Smooth muscle cell (in vitro differentiated cells): ENCODE measurements at regions not wholly inside any gene's neighbourhood (a gene's known extent, or its start where the extent isn't known, plus 50 kb on each side); places are given as distances from the start of the nearest gene placed in this dataset.
A peak's percentile ranks its signal among the peaks of the same experiment; 100 is the strongest.
"Not testable (repeated sequence)": the region's sequence is repeated elsewhere in the genome, so short reads cannot be mapped to it uniquely, and the experiment has no call there.

Experiments
- DNase-seq: peaks from one replicate; lab custom pipeline; 2025; ENCODE audit not compliant: unreplicated experiment; lab: John Stamatoyannopoulos, UW
- H2AFZ ChIP-seq: fragments of 200-600 bp; sonication (generic); 2 replicates; pipeline ENCODE4 v1.6.0; 2016; ENCODE audit warnings: antibody characterized with exemption, low read depth, mild to moderate bottlenecking
- H3F3A ChIP-seq: fragments of 200-600 bp; sonication (generic); 2 replicates; pipeline ENCODE4 v1.6.0; 2017; ENCODE audit warnings: antibody characterized with exemption, low read depth
- H3K27ac ChIP-seq: fragments of 200-600 bp; sonication (generic); 2 replicates; pipeline ENCODE4 v1.5.1; 2016; ENCODE audit warnings: low read depth, mild to moderate bottlenecking
- H3K27me3 ChIP-seq: fragments of 200-600 bp; sonication (generic); 2 replicates; pipeline ENCODE4 v1.6.1; 2016; ENCODE audit warnings: low read depth, mild to moderate bottlenecking
- H3K36me3 ChIP-seq: fragments of 200-600 bp; sonication (generic); 2 replicates; pipeline ENCODE4 v1.5.1; 2016; ENCODE audit warnings: low read depth
- H3K4me1 ChIP-seq: fragments of 200-600 bp; sonication (generic); 2 replicates; pipeline ENCODE4 v1.5.1; 2016; ENCODE audit warnings: low read depth
- H3K4me2 ChIP-seq: fragments of 200-600 bp; sonication (generic); 2 replicates; pipeline ENCODE4 v1.6.0; 2016; ENCODE audit warnings: mild to moderate bottlenecking
- H3K4me3 ChIP-seq: fragments of 200-600 bp; sonication (generic); 2 replicates; pipeline ENCODE4 v1.5.1; 2016; ENCODE audit warnings: mild to moderate bottlenecking
- H3K79me2 ChIP-seq: fragments of 200-600 bp; sonication (generic); 2 replicates; pipeline ENCODE4 v1.6.0; 2016; ENCODE audit warnings: low read depth, mild to moderate bottlenecking
- H3K9ac ChIP-seq: fragments of 200-600 bp; sonication (generic); 2 replicates; pipeline ENCODE4 v1.6.0; 2016; ENCODE audit warnings: low read depth
- H3K9me3 ChIP-seq: fragments of 200-600 bp; sonication (generic); replicated peaks from 2 replicates; pipeline ENCODE4 v1.5.1; 2016; ENCODE audit warnings: low read depth
- H4K20me1 ChIP-seq: fragments of 200-600 bp; sonication (generic); 2 replicates; pipeline ENCODE4 v1.6.0; 2016; ENCODE audit warnings: low read depth
- WGBS: methylation state at CpG from one replicate; pipeline ENCODE4 v1.1.7; 2016; ENCODE audit warnings: low lambda C conversion rate; 5-methylcytosine and 5-hydroxymethylcytosine counted together
- TF ChIP-seq, protein P1 (sequence below): fragments of 200-600 bp; sonication (generic); IDR thresholded peaks from 2 replicates; pipeline ENCODE4 v1.5.1; 2017; ENCODE audit warnings: borderline replicate concordance, mild to moderate bottlenecking, antibody characterized with exemption; ENCODE audit not compliant: insufficient read depth, poor library complexity, severe bottlenecking

DNA sequence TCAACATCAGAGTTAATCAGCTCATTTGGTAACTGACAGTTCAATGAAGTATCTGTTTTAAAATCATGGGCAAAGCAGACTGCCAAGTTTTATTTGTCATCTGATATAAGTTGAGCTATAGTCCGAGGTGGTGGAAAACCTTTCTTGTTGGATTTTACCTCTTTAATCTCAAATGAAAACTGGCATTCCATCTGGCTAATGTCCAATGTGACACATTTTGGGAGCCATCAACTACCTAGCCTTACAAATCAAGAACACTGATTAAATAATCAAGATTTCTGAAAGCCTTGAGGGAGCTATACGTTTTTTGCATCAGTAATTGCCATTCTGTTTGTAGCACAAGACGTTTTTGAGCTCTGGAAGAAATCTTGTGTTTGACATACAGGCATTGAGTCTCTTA, 1380.5 kb upstream of the WWC1 start:
- Histone ChIP-seq H3K36me3 (no peaks in the 10 kb centered on the region), H4K20me1 (no peaks in the 10 kb centered on the region)
- WGBS: 74% methylated on average over 3 of the region's 3 CpGs

DNA sequence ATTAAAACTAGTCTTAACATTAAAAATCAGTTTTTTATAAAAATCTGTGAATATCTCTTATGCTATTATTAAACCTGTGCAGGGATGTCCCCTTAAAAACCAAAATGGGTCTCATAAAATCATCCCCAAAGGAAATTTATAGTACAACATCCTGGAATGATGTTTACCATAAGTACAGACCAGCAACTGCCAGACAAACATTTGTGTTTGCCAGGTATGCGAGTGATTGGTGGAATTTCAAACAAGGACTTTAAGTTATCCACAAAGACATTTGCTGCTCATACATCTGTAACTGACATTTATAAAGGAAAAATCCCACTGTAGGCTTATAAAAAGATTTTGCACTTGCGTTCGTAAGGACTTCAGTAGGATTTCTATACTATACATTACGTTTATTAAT, 1375.4 kb upstream of the WWC1 start:
- H3K36me3 ChIP-seq: no peaks in the 10 kb centered on the region
- no peaks in the 10 kb centered on the region for H3K9me3 ChIP-seq
- H2AFZ ChIP-seq: no peak overlapping the region
- no peak overlapping the region for H3K9ac ChIP-seq
- TF ChIP-seq, protein P1, sequence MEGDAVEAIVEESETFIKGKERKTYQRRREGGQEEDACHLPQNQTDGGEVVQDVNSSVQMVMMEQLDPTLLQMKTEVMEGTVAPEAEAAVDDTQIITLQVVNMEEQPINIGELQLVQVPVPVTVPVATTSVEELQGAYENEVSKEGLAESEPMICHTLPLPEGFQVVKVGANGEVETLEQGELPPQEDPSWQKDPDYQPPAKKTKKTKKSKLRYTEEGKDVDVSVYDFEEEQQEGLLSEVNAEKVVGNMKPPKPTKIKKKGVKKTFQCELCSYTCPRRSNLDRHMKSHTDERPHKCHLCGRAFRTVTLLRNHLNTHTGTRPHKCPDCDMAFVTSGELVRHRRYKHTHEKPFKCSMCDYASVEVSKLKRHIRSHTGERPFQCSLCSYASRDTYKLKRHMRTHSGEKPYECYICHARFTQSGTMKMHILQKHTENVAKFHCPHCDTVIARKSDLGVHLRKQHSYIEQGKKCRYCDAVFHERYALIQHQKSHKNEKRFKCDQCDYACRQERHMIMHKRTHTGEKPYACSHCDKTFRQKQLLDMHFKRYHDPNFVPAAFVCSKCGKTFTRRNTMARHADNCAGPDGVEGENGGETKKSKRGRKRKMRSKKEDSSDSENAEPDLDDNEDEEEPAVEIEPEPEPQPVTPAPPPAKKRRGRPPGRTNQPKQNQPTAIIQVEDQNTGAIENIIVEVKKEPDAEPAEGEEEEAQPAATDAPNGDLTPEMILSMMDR: no peak
- no peak for DNase-seq
- H3K4me1 ChIP-seq: no peaks in the 10 kb centered on the region
- no peaks in the 10 kb centered on the region for H4K20me1 ChIP-seq
- no peak overlapping the region for H3K4me3 ChIP-seq
- H3K79me2 ChIP-seq: no peaks in the 10 kb centered on the region
- no peak overlapping the region for H3K4me2 ChIP-seq
- H3F3A ChIP-seq: no peaks in the 10 kb centered on the region
- WGBS: 94% methylated on average over 4 of the region's 4 CpGs
- H3K27ac ChIP-seq: no peak overlapping the region
- H3K27me3 ChIP-seq: no peaks in the 10 kb centered on the region

More for the DNA sequence above, 1380.5 kb upstream of the WWC1 start:
- Histone ChIP-seq H3F3A (no peaks in the 10 kb centered on the region), H2AFZ (no peak overlapping the region), H3K9ac (no peak overlapping the region), H3K27me3 (no peaks in the 10 kb centered on the region), H3K79me2 (no peaks in the 10 kb centered on the region), H3K4me3 (no peak overlapping the region), H3K27ac (no peak overlapping the region), H3K4me1 (no peaks in the 10 kb centered on the region), H3K9me3 (no peaks in the 10 kb centered on the region), H3K4me2 (no peak overlapping the region)
- DNase-seq: no peak
- TF ChIP-seq, protein P1: no peak

DNA sequence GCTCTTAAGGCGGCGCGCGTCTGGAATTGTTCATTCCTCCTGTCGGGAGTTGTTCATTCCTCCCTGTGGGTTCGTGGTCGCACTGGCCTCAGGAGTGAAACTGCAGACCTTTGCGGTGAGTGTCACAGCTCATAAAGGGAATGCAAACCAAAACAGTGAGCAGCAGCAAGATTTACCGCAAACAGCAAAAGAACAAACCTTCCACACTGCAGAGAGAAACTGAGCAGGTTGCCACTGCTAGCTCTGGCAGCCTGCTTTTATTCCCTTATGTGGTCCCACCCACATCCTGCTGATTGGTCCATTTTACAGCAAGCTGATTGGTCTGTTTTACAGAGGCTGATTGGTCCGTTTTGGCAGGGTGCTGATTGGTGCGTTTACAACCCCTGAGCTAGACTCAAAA, 1365.3 kb upstream of the WWC1 start:
- Histone ChIP-seq H3K27me3 (no peaks in the 10 kb centered on the region), H3K79me2 (no peaks in the 10 kb centered on the region), H3K4me3 (no peak overlapping the region), H3K4me2 (peak overlapping the region; percentile 59), H3K9me3 (no peaks in the 10 kb centered on the region), H3K27ac (no peak overlapping the region), H4K20me1 (no peaks in the 10 kb centered on the region), H3K36me3 (no peaks in the 10 kb centered on the region), H3K4me1 (no peaks in the 10 kb centered on the region), H2AFZ (no peak overlapping the region), H3K9ac (no peak overlapping the region), H3F3A (no peaks in the 10 kb centered on the region)
- TF ChIP-seq, protein P1: no peak
- no peak for DNase-seq
- WGBS: 56% methylated on average over 11 of the region's 11 CpGs

DNA sequence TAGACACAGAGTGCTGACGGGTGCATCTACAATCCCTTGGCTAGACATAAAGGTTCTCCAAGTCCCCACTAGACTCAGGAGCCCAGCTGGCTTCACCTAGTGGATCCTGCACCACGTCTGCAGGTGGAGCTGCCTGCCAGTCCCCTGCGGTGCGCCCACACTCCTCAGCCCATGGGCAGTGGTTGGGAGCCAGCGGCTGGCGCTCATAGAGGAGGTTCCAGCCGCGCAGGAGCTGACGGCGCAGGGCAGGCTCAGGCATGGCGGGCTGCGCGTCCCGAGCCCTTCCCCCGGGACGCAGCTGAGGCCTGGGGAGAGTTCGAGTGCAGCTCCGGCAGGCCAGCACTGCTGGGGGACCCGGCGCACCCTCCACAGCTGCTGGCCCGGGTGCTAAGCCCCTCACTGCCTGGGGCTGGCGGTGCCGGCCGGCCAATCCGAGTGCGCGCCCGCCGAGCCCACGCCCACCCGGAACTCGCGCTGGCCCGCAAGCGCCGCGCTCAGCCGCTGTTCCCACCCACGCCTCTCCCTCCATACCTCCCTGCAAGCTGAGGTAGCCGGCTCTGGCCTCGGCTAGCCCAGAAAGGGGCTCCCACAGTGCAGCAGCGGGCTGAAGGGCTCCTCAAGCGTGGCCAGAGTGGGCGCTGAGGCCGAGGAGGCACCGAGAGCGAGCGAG, 1364.5 kb upstream of the WWC1 start:
- not testable (repeated sequence) for H3K27ac ChIP-seq, H3K27me3 ChIP-seq, H3K9me3 ChIP-seq, H3K36me3 ChIP-seq, H2AFZ ChIP-seq, H3K9ac ChIP-seq, H4K20me1 ChIP-seq, H3K79me2 ChIP-seq, H3K4me3 ChIP-seq, DNase-seq, H3K4me2 ChIP-seq, H3K4me1 ChIP-seq, H3F3A ChIP-seq
- WGBS: 94% methylated on average over 46 of the region's 48 CpGs
